Mucosa of rectum (tissue), 2 donors: ENCODE measurements at regions not wholly inside any gene's neighbourhood (a gene's known extent, or its start where the extent isn't known, plus 50 kb on each side); places are given as distances from the start of the nearest gene placed in this dataset.

Source experiments
- H3K27ac ChIP-seq, 2 donors: one replicate each; pipeline ENCODE4 v1.7.0; 2013; ENCODE audit warnings: inconsistent platforms in 2 of 2, low read depth in 2 of 2, low read length in 2 of 2
- H3K27me3 ChIP-seq, 2 donors: one replicate each; pipeline ENCODE4 v1.7.0; 2013; ENCODE audit warnings: low read length in 2 of 2; ENCODE audit not compliant: control insufficient read depth in 2 of 2, insufficient read depth in 2 of 2
- H3K36me3 ChIP-seq, 2 donors: one replicate each; pipeline ENCODE4 v1.7.0; 2013; ENCODE audit warnings: low read length in 2 of 2; ENCODE audit not compliant: control insufficient read depth in 2 of 2, insufficient read depth in 2 of 2
- H3K4me1 ChIP-seq, 2 donors: one replicate each; pipeline ENCODE4 v1.7.0; 2013; ENCODE audit warnings: low read length in 2 of 2, mild to moderate bottlenecking in 1 of 2; ENCODE audit not compliant: control insufficient read depth in 2 of 2, insufficient read depth in 2 of 2
- H3K4me3 ChIP-seq, 2 donors: one replicate each; pipeline ENCODE4 v1.7.0; 2013; ENCODE audit warnings: low read length in 2 of 2
- H3K9ac ChIP-seq, 2 donors: one replicate each; pipeline ENCODE4 v1.7.0; 2013; ENCODE audit warnings: low read length in 2 of 2, low read depth in 1 of 2, mild to moderate bottlenecking in 1 of 2
- H3K9me3 ChIP-seq, 2 donors: one replicate each; pipeline ENCODE4 v1.7.0; 2013; ENCODE audit warnings: low read length in 2 of 2; ENCODE audit not compliant: control insufficient read depth in 2 of 2
- donor health status: healthy.
- donor health status: Normal muscosa, but diverticular disease.

GRCh38 chr20:47936612-47937011, 151.3 kb upstream of the SULF2 start:
- Histone ChIP-seq H3K27ac (no peak overlapping the region), H3K4me3 (no peak overlapping the region), H3K36me3 (no peaks in the 10 kb centered on the region), H3K4me1 (no peaks in the 10 kb centered on the region), H3K27me3 (peaks cover 0 to 2% of the 10 kb centered on the region in 2 donors), H3K9ac (no peak overlapping the region), H3K9me3 (no peaks in the 10 kb centered on the region)

DNA sequence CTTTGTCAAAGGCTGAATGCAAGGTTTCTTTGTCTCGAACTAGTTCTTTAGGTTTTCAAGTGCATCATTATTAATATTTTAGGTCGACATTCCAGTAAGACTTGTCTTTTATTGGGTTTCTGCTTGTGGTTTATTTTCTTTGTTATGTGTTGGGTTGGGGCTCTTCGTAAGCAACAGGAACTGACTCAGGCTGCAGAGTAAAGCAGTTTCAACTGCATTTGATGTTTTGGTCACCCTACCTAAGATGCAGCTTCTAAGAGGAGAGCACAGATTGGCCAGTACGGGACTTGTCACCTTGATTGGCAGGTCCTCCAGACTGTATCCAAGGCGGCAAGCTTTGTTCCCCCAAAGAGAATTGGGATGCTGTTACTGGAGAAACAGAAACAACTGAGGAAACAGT, 149.5 kb upstream of the SULF2 start:
- H3K27ac ChIP-seq: no peak overlapping the region
- peaks cover 0 to 2% of the 10 kb centered on the region in 2 donors for H3K27me3 ChIP-seq
- no peak overlapping the region for H3K4me3 ChIP-seq
- no peaks in the 10 kb centered on the region for H3K9me3 ChIP-seq
- H3K9ac ChIP-seq: no peak overlapping the region
- H3K4me1 ChIP-seq: no peaks in the 10 kb centered on the region
- no peaks in the 10 kb centered on the region for H3K36me3 ChIP-seq

GRCh38 chr20:47931443-47931842, 146.2 kb upstream of the SULF2 start:
- H3K27ac ChIP-seq: no peak overlapping the region
- H3K36me3 ChIP-seq: no peaks in the 10 kb centered on the region
- H3K27me3 ChIP-seq: peaks cover 0 to 2% of the 10 kb centered on the region in 2 donors
- H3K9ac ChIP-seq: no peak overlapping the region
- H3K9me3 ChIP-seq: no peaks in the 10 kb centered on the region
- no peaks in the 10 kb centered on the region for H3K4me1 ChIP-seq
- H3K4me3 ChIP-seq: no peak overlapping the region

- Histone ChIP-seq H3K4me3 (no peak overlapping the region), H3K36me3 (no peaks in the 10 kb centered on the region), H3K9ac (no peak overlapping the region), H3K27me3 (peaks cover 0 to 2% of the 10 kb centered on the region in 2 donors), H3K27ac (no peak overlapping the region), H3K4me1 (no peaks in the 10 kb centered on the region), H3K9me3 (no peaks in the 10 kb centered on the region)
Observed at GRCh38 chr20:47931002-47931401, 145.7 kb upstream of the SULF2 start.

- H3K36me3 ChIP-seq: no peaks in the 10 kb centered on the region
- no peaks in the 10 kb centered on the region for H3K9me3 ChIP-seq
- H3K4me1 ChIP-seq: no peaks in the 10 kb centered on the region
- no peak overlapping the region for H3K4me3 ChIP-seq
- H3K9ac ChIP-seq: no peak overlapping the region
- no peaks in the 10 kb centered on the region for H3K27me3 ChIP-seq
- H3K27ac ChIP-seq: no peak overlapping the region
Observed at GRCh38 chr20:47929368-47930115, 144.3 kb upstream of the SULF2 start.

- no peaks in the 10 kb centered on the region for H3K4me1 ChIP-seq
- H3K4me3 ChIP-seq: no peak overlapping the region
- no peaks in the 10 kb centered on the region for H3K36me3 ChIP-seq
- peaks cover 0 to 8% of the 10 kb centered on the region in 2 donors for H3K27me3 ChIP-seq
- no peak overlapping the region for H3K9ac ChIP-seq
- no peaks in the 10 kb centered on the region for H3K9me3 ChIP-seq
- no peak overlapping the region for H3K27ac ChIP-seq
Observed at GRCh38 chr20:47927944-47928343, 142.7 kb upstream of the SULF2 start.

- no peaks in the 10 kb centered on the region for H3K9me3 ChIP-seq
- no peak overlapping the region for H3K4me3 ChIP-seq
- no peaks in the 10 kb centered on the region for H3K36me3 ChIP-seq
- no peak overlapping the region for H3K9ac ChIP-seq
- H3K4me1 ChIP-seq: no peaks in the 10 kb centered on the region
- peaks cover 0 to 13% of the 10 kb centered on the region in 2 donors for H3K27me3 ChIP-seq
- no peak overlapping the region for H3K27ac ChIP-seq
Observed at GRCh38 chr20:47927385-47927851, 142.1 kb upstream of the SULF2 start.

DNA sequence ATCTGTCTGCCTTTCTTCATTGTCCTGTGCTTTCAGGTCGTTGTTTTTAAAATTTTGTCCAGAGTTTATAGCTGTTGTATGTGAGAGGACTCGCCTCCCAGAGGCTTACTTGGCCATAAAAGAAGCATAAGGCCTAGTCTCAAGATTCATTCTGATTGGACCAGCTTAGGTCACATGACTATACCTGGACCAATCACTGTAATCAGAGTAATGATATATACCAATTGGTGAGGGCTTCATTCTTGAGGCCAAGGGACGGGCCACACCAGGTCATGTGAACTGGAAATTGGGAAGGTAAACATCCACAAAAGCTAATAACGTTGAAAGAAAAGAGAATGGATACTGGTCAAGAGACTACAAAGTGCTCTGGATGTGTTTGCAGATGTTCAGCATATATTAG, 141.4 kb upstream of the SULF2 start:
- Histone ChIP-seq H3K4me1 (peaks cover 0 to 3% of the 10 kb centered on the region in 2 donors), H3K9me3 (no peaks in the 10 kb centered on the region), H3K27ac (no peak overlapping the region), H3K36me3 (no peaks in the 10 kb centered on the region), H3K4me3 (no peak overlapping the region), H3K9ac (no peak overlapping the region), H3K27me3 (peaks cover 0 to 13% of the 10 kb centered on the region in 2 donors)

DNA sequence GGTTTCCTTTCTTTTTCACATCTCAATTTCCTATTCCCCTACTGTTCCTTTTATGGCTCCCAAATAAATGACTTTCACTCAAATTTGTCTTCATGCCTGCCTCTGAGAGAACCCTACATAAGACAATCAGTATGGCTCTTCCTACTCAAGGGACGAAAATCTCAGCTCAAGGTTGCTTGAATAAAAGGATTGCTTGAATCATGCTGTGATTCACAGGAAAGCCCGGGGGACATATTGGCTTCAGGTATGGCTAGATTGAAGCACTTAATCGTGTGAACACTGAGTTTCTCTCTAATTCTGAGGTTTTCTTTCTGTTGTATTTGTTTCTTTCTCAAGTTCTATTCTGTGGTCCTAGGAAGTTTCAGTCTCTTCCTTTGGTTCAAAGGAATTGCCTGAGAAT, 140.3 kb upstream of the SULF2 start:
- no peak overlapping the region for H3K9ac ChIP-seq
- no peak overlapping the region for H3K27ac ChIP-seq
- H3K9me3 ChIP-seq: no peaks in the 10 kb centered on the region
- peaks cover 0 to 13% of the 10 kb centered on the region in 2 donors for H3K27me3 ChIP-seq
- H3K4me3 ChIP-seq: no peak overlapping the region
- no peaks in the 10 kb centered on the region for H3K36me3 ChIP-seq
- peaks cover 0 to 3% of the 10 kb centered on the region in 2 donors for H3K4me1 ChIP-seq

GRCh38 chr20:47922269-47922668, 137.0 kb upstream of the SULF2 start:
- no peak overlapping the region for H3K4me3 ChIP-seq
- peaks cover 0 to 3% of the 10 kb centered on the region in 2 donors for H3K4me1 ChIP-seq
- H3K36me3 ChIP-seq: no peaks in the 10 kb centered on the region
- H3K9ac ChIP-seq: no peak overlapping the region
- peaks cover 0 to 4% of the 10 kb centered on the region in 2 donors for H3K9me3 ChIP-seq
- no peak overlapping the region for H3K27ac ChIP-seq
- peaks cover 0 to 13% of the 10 kb centered on the region in 2 donors for H3K27me3 ChIP-seq
